ENCODE measurements at regions not wholly inside any gene's neighbourhood (a gene's known extent, or its start where the extent isn't known, plus 50 kb on each side); places are given as distances from the start of the nearest gene placed in this dataset.

DNA sequence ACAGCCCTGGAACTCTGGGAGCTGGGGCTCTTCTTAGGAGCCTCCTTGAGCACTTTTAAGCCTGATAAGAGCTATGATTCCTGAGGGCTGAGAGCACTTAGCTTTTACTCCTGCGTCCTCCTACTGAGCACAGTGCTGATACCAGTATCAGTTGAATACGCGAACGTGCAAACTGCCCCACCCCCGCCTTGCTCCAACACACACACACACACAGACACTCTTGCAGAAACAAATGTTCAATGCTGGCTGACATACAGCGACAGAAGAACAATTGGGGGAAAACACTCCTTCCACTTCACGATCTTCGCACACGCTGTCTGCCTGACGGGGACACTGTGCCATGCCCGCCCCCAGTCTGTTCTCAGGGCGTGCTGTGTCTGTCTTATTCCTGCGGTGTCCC lies 57.2 kb upstream of the DLK1 start:
- intact Hi-C loops (cut with DNase I), result loop anchor here (10.0 kb wide), 1 partner anchor 955 kb away; no protein-coding TSS in a partner anchor
- ATAC-seq (ENCODE audit: poor library complexity) (no peak), DNase-seq (peak; percentile 17)

- DNase-seq (peak; percentile 29), ATAC-seq (ENCODE audit: poor library complexity) (no peak)
- intact Hi-C loops (cut with DNase I), result no loop called here
Measured at GRCh38 chr14:100670017-100670752, 56.5 kb upstream of the DLK1 start.

- no peak for DNase-seq
- ATAC-seq (ENCODE audit: poor library complexity), result no peak
Measured at GRCh38 chr14:100670753-100671049, 56.0 kb upstream of the DLK1 start.

GRCh38 chr14:100671386-100671901 lies 55.2 kb upstream of the DLK1 start:
- ATAC-seq (ENCODE audit: poor library complexity) (no peak), DNase-seq (no peak)
- intact Hi-C loops (cut with DNase I), result no loop called here

More at GRCh38 chr14:100670753-100671049, 56.0 kb upstream of the DLK1 start:
- intact Hi-C loops (cut with DNase I), result no loop called here

DNA sequence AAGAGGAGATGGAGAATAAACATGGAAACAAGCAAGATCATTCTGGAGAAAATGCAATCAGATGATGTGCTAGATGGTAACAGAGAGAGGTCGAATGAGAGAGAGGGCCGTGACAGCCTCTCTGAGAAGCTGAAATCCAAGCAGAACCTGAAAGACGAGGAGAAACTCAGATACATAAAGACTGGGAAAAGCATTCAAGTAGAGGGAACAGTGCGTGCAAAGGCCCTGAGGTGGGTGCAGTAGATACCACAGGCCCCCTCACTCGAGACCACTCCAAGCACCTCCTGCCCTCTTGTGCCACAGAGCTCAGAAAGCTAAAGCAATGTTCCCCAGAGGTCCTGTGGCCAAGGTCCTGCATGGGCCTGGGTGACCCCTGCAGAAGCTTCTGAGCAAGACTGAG lies 54.8 kb upstream of the DLK1 start:
- peak; percentile 17 for DNase-seq
- ATAC-seq (ENCODE audit: poor library complexity), result no peak
- intact Hi-C loops (cut with DNase I), result no loop called here

GRCh38 chr14:100673085-100673806 lies 53.4 kb upstream of the DLK1 start:
- intact Hi-C loops (cut with DNase I), result no loop called here
- no peak for ATAC-seq (ENCODE audit: poor library complexity)
- DNase-seq, result no peak

GRCh38 chr14:100673807-100674154 lies 52.9 kb upstream of the DLK1 start:
- ATAC-seq (ENCODE audit: poor library complexity), result no peak
- no peak for DNase-seq
- intact Hi-C loops (cut with DNase I), result no loop called here

- DNase-seq (no peak), ATAC-seq (ENCODE audit: poor library complexity) (no peak)
Measured at GRCh38 chr14:100674428-100674827, 52.3 kb upstream of the DLK1 start.

DNA sequence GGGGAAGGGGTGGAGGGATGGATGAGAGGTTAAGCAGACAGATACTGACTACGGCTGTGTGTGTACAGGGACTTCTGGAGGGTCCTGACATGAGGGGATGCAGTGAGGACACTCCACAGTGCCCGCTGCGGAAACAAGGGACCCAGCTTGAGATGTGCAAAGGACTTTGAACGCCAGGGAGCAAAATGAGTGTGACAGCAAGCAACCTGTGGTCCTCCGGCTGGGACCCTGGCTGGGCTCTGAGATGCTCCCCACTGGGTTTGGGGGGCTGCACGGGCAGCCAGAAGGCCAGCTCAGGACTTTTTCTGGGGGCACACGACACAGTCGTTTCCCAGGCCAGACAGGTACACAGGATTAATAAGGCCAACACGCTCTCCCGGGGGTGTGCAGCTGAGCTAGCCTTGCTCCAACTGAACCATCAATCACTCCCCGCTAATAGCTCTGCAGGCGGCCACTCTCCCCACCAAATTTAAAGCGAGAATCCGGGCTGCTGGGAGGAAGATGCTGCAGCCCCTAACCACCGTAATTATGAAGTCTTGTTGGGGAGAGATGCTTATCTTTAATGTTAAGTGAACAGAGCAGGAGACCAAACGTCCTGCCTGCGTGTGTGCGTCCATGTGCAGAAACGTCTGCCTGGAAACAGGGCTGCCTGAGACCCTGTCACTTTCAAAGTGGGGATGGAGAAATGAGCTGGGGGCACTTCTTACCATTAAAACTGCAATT lies 51.6 kb upstream of the DLK1 start:
- intact Hi-C loops (cut with DNase I), result no loop called here
- ATAC-seq (ENCODE audit: poor library complexity), result no peak
- no peak for DNase-seq

More at GRCh38 chr14:100674428-100674827, 52.3 kb upstream of the DLK1 start:
- intact Hi-C loops (cut with DNase I), result no loop called here

DNA sequence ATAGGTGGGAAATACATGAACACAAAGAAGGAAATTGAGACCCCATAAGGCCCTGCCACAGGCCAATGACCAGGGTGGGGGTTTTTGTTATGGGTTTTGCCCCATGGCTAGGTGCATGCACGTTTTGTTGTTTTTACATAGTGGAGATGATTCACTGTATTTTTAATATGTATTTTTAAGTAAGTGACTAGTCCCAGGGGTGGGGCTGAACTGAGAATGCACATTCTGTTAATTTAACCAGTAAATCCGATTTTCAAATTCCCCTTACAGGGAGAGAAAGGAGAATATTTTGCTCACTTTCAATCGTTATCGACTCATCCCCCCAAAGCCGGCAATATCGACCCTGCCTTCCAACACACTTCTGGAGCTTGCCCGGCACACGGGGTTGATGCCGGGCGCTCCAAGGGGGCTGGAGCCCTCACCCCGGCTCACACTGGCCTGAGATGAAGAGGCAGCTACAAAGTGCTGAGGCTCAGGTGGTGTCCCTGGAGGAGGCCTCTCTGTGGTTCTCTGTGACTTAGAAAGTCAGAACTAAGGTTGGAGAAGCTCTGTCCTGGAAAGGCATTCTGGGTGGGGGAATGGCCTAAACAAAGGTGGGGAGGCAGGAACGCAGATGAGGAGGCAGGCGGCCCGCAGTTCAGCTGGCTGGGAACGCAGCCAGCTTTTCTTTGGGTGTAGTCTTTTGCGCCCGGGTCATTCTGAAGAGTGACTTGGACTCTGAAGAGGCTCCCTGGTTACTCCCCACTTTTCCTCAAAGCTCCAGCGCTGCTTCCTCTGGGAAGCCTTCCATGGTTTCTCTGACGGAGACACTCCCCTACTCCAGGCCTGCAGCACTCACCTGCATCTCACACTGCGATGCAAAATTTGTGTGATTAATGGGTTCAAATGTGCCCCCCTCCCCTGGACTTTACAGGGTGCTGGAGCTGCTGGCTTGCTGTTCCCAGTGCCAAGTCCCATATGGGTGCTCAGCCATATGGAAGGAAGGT lies 50.7 kb upstream of the DLK1 start:
- DNase-seq (no peak), ATAC-seq (ENCODE audit: poor library complexity) (no peak)
- intact Hi-C loops (cut with DNase I), result no loop called here
